GM18907 (cell line): ENCODE measurements at regions not wholly inside any gene's neighbourhood (a gene's known extent, or its start where the extent isn't known, plus 50 kb on each side); places are given as distances from the start of the nearest gene placed in this dataset.
"Not testable (repeated sequence)": the region's sequence is repeated elsewhere in the genome, so short reads cannot be mapped to it uniquely, and the experiment has no call there.

Experiments used
- ATAC-seq: cut with Tn5 transposase; IDR thresholded peaks from one replicate; pipeline ENCODE4 v1.9.1; 2021; ENCODE audit warnings: mild to moderate bottlenecking, moderate library complexity; ENCODE audit not compliant: unreplicated experiment

DNA sequence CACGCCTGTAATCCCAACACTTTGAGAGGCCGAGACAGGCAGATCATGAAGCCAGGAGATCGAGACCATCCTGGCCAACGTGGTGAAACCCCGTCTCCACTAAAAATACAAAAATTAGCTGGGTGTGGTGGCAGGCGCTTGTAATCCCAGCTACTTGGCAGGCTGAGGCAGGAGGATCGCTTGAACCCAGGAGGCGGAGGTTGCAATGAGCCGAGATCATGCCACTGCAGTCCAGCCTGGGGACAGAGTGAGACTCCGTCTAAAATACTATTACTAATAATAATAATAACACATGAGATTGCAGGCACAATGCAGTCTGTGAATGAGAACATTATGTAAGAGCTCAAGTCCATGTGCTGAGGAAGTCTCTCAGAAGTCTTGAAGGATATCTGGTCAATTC lies 1684.4 kb downstream of the SPATA31A7 start:
- ATAC-seq: not testable (repeated sequence)

GRCh38 chr9:62874745-62875599 lies 1685.1 kb downstream of the SPATA31A7 start:
- ATAC-seq: not testable (repeated sequence)

- not testable (repeated sequence) for ATAC-seq
Observed at GRCh38 chr9:62877552-62877951, 1687.7 kb downstream of the SPATA31A7 start.

- ATAC-seq: not testable (repeated sequence)
Observed at GRCh38 chr9:62877987-62878386, 1688.2 kb downstream of the SPATA31A7 start.

DNA sequence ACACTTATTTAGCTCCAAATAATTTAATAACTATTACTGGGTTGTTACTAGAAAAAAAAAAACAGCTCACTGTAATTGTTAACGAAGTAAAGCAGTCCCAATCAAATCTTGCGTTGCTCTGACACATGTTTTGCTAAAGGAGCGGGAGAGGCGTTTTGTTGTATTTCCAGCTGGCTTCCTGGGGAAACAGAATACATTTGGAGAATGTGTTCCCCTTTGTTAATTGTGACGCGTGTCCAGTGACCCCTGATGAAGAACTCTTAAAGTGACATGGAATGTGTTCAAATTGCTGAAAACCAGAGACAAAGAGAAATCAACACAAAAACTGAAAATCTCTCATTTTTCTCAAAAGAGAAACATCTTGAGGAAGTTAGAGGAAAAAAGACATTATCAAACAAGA lies 1690.6 kb downstream of the SPATA31A7 start:
- not testable (repeated sequence) for ATAC-seq

DNA sequence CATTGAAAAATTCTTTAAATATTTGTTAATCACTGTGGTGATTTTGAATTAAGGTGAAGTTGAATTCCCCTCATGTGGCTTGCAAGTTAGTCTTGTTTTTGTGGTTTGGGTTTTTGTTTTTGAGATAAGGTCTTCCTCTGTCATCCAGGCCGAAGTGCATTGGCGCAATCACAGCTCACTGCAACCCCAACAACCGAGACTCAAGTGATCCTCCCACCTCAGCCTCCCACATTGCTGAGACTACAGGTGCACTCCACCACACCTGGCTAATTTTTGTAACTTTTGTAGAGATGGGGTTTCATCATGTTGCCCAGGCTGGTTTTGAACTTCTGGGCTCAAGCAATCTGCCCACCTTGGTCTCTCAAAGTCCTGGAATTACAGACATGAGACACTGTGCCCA lies 1691.1 kb downstream of the SPATA31A7 start:
- ATAC-seq: not testable (repeated sequence)

- ATAC-seq: not testable (repeated sequence)
Observed at GRCh38 chr9:62881811-62882210, 1692.0 kb downstream of the SPATA31A7 start.

- not testable (repeated sequence) for ATAC-seq
Observed at GRCh38 chr9:62882717-62883116, 1692.9 kb downstream of the SPATA31A7 start.

DNA sequence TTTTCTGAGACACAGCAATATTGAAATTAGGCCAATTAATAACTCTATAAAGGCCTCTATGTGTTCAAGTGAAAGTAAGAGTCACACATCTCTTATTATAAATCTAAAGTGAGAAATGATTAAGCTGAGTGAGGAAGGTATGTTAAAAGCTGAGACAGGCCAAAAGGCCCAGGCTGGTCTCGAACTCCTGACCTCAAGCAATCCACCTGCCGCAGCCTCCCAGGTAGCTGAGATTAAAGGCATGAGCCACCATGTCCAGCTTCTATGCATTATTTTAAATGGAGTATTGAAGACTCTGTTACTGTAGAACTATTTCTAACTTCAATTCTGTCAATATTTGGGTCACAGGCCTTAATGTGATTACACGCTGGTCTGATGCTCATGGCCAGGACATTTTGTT lies 1706.9 kb downstream of the SPATA31A7 start:
- not testable (repeated sequence) for ATAC-seq

DNA sequence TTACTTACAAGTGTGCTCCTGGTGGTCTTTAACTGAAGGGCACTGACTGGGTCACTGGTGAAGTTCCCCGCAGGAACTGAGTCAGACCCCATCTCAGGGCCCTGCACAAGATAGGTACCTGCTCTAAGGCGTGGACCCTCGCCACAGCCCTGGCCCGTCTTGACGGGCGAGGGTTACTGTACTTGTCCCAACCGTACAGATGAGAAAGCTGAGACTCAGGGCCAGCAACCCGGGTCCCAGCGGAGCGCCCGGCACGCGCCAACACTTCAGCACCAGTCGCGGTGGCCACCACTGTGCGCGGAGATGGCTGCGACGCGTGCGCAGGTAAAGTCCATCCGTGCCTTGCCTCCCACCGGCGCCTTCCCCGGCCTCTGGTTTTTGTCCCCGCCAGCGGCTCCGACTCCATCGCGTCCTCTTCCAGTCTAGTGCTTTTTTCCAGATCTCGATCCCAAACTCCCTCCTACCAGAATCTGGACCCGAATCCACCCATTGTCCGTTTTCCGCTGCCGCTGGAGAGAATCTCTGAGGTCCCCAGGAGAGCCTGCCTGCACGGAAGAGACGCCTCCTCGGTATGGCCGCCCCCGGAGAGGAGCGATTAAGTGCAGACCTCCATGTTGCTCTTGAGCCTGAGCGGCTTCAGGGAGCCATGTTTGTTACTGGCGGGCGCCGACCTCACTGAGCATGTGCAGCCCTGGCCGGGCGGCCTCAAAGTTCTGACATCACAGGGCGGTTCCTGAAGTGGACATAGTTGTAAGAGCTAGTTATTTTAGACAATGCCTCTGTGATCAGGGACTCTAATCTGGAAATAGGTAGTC lies 1707.8 kb downstream of the SPATA31A7 start:
- not testable (repeated sequence) for ATAC-seq

DNA sequence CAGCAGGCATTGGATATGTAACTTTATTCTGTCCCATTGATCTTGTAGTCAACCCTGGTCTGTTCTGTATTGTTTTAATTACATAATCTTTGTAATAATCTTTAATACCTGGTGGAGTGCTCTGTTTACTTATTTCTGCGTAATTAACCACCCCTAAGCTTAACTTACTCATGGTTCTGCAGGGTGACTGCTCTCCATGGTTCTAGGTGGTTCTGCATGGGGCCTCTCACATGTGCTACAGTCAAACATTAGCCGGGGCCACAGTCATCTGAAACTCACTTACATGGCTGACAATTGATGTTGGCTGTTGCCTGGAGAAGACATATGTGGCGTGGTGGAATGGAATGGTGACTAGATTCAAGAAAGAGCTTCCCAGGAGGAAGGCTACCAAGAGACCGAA lies 1709.8 kb downstream of the SPATA31A7 start:
- not testable (repeated sequence) for ATAC-seq

DNA sequence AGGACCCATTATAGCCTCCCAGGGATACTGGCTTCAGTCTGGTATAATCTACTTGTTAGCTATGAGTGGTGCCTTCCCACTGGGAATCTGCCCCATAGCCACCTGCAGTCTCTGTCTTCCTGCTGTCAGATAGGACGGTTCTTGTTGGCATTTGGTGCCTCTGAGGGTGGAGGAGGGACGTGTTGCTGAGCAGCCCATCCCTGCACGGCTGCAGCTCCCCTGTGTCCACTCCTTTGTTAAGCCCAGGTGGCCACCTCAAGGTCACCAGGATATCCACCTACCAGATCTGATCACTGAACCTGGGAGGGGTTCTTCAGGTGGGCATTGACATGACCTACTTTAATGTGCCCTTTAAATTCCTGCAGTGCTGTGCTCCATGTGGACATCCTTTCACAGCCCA lies 1714.2 kb downstream of the SPATA31A7 start:
- not testable (repeated sequence) for ATAC-seq

GRCh38 chr9:62905722-62906121 lies 1715.9 kb downstream of the SPATA31A7 start:
- ATAC-seq: not testable (repeated sequence)

DNA sequence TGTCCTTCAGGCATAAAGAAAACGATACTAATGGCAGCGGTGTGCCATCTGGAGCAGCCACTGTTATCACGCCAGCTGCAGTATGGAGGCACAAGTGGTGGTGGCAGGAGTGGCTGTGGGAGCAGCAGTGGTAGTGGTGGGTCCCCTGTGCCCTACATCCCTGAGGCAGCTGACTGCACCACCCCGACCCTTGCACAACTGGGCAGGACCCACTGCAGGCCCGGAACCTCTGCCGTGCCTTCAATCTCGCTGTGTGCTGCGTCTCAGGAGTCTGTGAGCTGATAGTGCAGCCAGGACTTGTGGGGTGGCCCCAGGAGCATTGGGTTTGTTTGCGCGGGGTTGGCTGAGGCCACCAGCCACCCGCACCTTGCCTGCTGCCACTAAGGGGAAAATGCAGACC lies 1718.0 kb downstream of the SPATA31A7 start:
- not testable (repeated sequence) for ATAC-seq

DNA sequence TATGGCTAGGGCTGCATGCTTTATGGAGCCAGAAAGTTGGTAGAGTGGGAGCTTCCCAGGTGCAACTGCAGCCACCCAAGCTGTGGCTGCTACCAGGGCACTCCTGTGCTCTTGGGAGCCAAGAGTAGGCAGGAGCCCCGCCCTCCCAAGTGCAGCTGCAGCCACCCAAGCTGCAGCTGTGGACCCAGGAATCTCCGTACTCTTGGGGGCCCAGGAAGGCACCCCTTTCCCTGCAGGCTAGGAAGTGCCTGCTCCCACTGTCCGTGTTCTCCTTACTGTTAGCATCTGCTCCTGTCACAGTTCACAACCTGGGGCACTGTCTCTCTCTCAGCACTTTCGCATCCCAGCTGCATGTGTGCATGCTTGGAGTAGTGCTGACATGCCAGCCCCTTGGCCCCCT lies 1718.4 kb downstream of the SPATA31A7 start:
- ATAC-seq: not testable (repeated sequence)

DNA sequence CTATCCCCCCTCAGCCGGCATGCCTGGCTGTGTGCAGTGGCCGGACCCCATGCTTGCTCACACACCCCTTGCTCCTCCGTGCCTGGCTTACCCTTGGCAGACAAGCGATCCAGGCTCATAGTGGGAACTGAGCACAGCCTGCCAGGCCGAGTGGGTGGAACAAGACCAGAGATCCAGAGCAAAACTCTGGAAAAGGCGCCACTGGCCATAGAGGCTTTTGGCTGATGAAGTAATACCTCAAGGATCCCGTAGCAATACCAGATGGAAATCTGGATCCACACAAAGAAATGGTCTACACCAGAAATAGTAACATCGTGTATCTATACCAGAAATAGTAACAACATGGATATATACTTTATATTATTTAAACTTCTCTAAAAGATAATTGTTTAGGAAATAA lies 1719.6 kb downstream of the SPATA31A7 start:
- ATAC-seq: not testable (repeated sequence)

- ATAC-seq: not testable (repeated sequence)
Observed at GRCh38 chr9:62912278-62912677, 1722.4 kb downstream of the SPATA31A7 start.

DNA sequence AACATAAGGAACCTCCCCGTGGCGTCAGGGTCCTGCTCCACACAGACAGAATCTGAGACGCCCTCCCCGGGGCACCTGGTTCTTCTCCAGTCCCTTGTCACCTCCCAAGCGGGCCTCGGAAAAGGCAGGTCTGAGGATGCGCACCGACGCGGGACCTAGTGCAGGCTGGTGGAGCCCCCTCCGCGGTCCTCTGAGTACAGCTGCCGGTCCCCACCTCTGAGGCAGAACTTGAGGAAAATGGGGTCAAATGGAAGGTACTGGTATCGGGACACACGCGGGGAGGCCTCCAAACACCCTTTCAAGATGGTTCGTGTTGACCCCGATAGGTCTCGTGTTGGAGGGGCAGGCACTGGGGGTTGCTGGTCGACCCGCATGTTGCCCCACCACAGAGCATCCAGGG lies 1725.3 kb downstream of the SPATA31A7 start:
- not testable (repeated sequence) for ATAC-seq

DNA sequence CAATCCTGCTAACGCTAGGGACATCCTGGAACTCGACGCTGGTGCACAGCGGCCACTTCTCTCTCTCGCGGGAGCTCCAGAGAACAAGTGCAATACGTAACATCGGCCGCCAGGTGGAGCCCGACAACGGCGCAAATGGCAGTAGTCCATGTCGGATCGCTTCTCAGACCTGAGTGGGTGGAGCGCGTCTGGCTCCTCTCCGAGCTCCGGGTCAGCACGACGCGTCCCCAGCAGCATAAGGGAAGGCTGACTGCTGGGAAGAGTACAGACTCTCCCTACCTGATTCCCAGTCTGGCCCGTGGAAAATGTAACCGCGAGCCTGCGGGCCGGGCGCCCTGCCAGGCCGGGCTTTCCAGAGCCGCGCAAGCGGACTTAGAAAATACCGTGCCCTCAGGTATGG lies 1725.8 kb downstream of the SPATA31A7 start:
- peak; percentile 100 for ATAC-seq

DNA sequence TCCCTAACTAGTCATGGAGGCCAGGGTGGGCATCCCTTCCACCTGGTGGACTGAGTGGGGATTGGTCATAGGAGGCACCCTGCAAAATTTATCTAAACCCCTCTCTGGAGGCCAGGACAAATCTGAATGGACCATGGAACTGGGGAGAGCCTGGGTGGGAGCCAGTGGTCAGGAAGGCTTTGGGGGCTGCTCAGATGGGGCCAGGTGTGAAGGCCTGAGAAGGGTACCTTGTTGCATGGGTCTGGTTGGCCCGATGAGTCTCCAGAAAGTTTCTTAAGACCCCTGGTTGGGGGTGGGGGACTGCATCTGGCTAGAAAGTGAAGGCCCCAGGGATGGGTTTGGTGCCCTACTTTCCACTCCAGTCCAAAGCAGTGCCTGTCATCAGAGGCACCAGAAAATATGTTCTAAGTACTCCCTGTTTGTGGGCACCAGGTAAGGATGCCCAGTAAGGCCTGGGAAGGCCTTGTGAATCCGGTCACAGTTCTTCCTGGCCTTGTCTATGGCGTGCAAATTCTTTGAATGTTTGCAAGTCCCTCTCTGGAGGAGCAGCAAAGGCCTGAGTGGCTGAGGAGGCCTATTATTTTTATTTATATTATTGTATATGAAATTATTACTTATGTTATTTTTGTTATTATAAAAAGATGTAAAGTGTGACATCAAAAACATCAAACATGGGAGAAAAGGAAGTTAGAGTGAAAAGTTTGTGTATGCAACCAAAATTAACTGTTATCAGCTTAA lies 1729.0 kb downstream of the SPATA31A7 start:
- not testable (repeated sequence) for ATAC-seq

GRCh38 chr9:62931484-62931883 lies 1741.6 kb downstream of the SPATA31A7 start:
- ATAC-seq: not testable (repeated sequence)
